Fibroblast of the conjunctiva (primary cell): ENCODE measurements at regions not wholly inside any gene's neighbourhood (a gene's known extent, or its start where the extent isn't known, plus 50 kb on each side); places are given as distances from the start of the nearest gene placed in this dataset.

ENCODE experiments used
- DNase-seq: peaks from one replicate; pipeline ENCODE4 v3.0.0-alpha.2; 2010; ENCODE audit warnings: low read depth

GRCh38 chr6:137434640-137435039, 59.6 kb downstream of the OLIG3 start:
- DNase-seq = no peak

DNA sequence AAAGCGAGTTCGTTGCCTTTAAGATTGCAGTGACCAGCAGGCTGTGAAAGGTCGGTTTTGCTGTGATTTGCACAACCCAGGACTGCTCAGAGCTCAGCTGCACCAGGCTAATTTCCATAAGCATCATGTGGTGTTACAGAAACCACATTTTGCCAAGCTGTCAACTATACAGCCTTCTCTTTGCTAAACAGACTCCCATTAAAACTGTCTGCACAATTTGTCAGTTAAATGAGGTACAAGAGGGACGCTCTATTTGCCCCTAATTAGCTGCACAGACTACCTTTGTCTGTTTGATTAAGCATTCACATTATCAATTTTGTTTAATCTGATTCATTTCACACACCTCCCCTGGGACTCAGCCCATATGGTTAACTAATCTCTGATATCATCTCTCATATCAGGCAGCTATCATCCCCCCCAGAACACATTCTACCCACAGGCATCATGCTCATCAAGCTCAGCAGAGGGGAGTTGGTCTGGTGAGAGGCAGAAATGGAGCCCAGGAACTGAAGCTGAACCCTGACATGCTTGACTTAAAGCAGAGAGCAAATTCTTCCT, 62.1 kb downstream of the OLIG3 start:
- no peak for DNase-seq

- no peak for DNase-seq
Observed at GRCh38 chr6:137430954-137431353, 63.2 kb downstream of the OLIG3 start.

GRCh38 chr6:137427656-137428290, 66.4 kb downstream of the OLIG3 start:
- no peak for DNase-seq

GRCh38 chr6:137426007-137426689, 68.0 kb downstream of the OLIG3 start:
- no peak for DNase-seq

- no peak for DNase-seq
Observed at GRCh38 chr6:137424251-137424650, 69.9 kb downstream of the OLIG3 start.

DNA sequence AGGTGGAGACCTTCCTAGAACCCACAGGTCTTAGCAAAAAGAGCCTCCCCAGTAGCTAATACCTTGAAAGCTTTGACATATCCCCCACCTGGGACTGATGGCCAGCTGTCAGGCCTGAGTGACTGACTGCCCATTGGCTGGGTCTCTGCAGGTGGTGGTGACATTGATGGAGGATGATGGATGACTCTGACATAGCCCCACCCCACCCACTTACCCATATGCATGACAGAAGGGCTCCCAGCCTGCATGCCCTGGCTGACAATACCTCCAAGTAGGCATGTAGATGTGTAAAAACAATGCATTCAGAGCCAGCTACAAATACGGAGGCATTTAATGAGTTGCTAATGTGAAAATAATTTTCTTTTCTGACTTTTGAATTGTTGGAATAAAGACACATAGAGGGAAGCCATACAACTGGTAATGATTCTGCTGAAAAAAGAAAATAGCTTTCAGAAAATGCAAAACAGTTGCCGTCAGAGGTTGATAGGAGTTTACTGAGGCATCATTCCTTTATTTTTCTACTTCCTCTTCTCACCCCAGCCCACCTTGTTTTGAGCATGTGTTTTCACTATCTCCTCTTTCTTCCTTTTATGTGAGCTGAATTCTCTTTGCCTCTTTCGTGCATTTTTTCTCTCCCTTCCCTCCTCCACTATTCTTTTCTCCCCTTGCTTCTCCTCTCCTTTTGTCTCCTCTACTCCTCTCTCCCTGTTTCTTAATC, 70.6 kb downstream of the OLIG3 start:
- no peak for DNase-seq

DNA sequence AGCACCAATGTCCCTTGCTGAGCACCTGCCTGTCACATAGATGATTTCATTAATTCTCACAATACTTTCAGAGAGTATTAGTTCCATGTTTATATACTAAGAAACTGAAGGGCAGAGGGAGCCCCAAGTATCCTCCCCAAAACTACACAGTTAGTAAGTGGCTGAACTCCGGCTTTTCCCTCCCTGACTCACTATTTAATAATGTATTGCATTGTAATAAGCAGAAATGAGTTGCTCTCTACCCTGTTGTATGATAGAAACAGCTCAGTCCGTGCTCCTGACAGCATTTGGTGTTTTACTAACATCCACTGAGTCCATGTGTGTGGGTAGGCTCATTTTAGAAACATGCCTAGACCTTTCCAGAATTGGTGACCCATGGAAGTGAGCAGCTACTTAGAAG, 76.8 kb downstream of the OLIG3 start:
- DNase-seq = peak; percentile 9

- peak; percentile 30 for DNase-seq
Observed at GRCh38 chr6:137416376-137417109, 77.7 kb downstream of the OLIG3 start.

DNA sequence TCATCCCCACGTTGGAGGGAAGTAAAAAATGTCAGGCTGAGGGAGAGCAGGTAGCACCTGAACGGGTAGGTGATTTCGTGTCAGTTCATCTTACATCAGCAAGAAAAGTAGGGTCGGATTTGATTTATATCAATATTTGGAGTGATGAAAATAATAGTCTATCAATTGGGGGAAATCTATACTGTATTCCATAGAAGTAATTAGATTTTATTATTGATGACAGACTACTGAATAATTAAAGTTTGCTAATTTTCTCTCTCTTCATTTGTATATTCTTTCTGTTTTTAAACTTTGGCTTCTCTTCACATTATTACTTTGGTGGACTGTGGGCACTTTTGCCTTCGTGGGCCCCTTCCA, 78.4 kb downstream of the OLIG3 start:
- DNase-seq = no peak

GRCh38 chr6:137415127-137415833, 78.9 kb downstream of the OLIG3 start:
- DNase-seq = peak; percentile 55

DNA sequence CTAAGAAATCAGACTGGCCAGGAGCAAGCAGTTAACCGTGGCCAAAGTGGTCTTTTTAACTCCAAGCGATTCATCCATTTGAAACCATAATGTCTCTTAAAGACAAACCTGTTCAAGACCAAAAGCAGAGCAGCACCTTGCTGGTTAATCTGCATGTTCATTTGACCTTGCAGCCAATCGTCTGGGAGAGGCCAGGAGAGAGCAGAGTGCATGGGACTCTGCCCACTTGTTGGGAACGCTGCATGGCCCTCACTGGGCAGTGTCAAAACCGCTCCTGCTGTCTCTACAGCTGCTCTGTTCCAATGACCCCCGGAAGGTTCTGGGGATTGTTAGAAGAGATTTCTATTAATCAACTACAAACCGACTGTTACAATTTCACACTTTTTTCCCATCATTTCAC, 79.6 kb downstream of the OLIG3 start:
- no peak for DNase-seq

DNA sequence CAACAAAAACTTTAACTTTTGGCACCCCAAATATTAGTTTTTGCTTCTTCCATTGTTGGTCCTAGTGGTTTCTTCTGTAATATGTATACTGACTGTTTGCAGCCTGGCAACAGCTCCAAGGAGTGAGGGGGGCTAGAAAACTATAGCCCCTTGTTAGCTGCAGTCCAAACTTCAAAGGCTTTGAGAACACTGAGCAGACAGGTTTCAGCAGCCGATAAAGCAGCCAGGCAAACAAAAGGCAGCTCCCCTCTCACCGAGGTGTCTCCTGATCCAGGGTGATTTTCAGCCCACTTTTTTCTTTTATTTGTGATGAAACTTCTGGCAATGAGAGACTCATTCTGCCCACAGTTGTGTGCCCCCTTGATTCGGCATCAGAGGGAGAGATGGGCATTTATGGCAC, 80.7 kb downstream of the OLIG3 start:
- DNase-seq = no peak

DNA sequence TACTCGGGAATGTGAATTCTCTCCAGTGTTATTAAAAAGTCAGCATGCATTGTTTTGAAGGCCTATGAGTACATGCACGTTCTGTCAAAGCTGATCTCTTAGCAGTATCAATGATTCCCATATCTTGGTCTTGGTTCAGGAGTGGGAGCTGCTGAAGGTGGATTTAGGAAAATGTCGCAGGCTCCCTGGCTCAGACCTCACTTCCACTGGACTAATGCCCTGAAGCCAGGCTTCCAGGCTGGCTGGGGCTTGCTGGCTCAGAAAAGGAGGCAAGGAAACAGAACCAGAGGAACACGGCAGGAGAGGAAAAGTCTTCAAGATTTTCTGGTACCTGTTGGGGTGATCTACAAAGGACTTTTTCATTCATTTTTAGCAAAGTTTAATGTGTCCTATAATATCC, 81.6 kb downstream of the OLIG3 start:
- DNase-seq = no peak

DNA sequence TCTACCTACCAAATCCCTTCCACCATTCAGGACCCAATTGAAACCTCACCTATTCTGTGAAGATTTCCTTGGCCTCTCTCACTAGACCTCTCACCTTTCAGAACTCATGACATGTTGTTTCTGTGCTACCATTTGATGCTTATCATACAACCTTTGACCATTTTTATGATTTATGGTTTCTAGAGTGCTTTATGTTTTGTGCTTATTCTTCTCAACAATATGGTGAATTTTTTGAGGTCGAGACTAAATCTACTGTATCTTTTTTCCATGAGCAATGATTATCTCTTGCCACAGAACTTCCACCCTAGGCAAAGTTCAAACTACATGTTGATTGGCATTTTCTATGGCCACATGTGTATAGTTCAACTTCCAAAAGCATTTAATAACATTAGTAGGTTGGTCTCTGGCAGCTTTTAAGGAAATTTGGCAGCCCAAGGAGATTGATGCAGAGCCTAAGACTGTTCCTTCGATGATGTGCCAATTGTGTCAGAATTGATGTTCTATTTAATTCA, 84.9 kb downstream of the OLIG3 start:
- no peak for DNase-seq

GRCh38 chr6:137407816-137408215, 86.4 kb downstream of the OLIG3 start:
- no peak for DNase-seq

DNA sequence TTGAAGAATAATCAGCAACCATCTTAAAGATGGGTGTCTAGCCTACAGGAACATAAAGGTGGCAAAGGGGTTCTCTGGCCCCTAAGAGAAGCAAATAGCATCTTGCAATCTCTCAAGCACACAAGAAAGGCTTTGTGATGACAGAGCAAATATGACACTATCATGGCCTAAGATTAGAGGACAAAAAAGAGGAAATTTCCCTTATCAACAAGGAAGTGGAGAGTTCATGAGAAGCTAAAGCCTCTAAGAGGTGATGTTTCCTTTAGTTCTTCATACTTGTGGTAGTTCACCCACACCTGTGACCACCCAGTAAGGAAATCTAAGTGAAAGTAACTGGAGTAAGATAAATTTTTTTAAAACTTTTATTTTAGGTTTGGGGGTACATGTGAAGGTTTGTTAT, 88.4 kb downstream of the OLIG3 start:
- DNase-seq = no peak

DNA sequence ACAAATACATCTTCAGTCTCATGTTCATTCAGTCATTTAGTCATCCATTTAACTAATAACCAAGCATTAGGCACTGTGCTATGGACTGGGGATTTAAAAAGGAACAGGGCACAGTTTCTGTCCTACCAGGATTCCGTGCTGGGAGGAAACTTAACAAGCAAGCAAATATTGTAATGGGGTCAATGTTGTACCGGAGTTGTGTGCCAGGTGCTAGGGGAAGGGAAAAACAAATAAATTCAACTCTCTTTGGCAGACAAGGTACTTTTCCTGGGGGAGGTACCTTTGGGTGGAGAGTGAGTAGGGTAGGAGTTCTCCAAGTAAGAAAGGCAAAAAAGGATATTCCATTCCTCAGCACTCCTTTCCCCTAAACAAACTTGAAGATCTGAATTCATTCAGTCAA, 90.3 kb downstream of the OLIG3 start:
- no peak for DNase-seq

GRCh38 chr6:137403443-137403842, 90.8 kb downstream of the OLIG3 start:
- DNase-seq = no peak

DNA sequence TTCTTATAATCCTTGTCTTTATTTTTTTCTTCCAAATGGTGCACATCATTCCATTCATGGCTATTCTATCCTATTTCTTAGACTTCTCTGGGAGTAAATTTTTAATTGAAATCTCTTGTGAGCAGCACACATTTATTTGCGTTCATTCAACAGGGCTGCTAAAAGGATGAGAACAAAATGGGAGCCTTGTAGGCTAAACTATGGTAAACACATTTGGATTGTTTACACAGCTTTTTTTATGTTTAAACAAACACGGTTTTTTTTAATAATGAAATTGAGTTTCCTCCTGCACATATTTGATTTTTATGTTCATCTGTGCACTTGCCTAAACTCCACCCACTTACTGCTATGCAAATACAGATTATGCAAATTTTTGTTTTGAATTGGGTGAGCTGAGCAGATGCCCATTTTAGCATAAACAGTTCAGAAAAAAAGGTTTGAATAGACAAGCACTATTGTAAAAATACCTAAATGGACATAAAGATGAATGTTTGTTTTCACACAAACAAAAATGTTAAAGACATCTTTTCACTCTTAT, 92.0 kb downstream of the OLIG3 start:
- no peak for DNase-seq

- no peak for DNase-seq
Observed at GRCh38 chr6:137401088-137401487, 93.1 kb downstream of the OLIG3 start.
